Activated T-cell treated with anti-CD3 and anti-CD28 coated beads for 1 hour (primary cell): ENCODE measurements at regions not wholly inside any gene's neighbourhood (a gene's known extent, or its start where the extent isn't known, plus 50 kb on each side); places are given as distances from the start of the nearest gene placed in this dataset.

ENCODE experiments used
- DNase-seq: peaks from one replicate; pipeline ENCODE4 v3.0.0-alpha.2; 2020; ENCODE audit warnings: low read depth

DNA sequence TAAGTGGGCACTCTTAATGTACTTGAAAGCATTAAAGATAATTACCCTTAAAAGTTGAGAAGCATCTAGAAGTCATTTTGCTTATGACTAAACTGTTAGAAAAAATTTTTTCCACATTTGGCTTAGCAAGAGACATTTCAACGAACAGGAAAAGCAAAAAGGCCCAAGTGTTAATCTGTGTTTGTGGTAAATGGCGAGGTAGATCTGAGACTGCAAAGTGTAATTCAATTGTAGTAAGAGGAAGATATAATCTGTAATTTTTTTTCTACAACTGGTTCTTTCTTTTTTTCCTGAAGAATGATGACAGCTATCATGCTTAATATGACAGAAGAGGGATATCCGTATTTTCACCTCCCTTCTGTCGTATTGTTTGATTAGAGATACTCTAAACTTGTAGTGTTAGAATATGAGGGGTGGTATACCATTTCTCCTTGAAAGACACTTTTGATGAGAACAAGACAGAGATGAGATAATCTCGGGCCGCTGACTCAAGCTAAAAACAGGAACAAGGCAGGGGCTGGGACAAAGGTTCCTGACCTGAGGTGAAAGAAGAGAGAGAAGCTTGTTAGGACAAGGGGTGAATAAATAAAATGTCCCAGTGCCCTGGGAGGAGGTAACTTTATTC, 459.3 kb upstream of the ZNF608 start:
- no peak for DNase-seq

DNA sequence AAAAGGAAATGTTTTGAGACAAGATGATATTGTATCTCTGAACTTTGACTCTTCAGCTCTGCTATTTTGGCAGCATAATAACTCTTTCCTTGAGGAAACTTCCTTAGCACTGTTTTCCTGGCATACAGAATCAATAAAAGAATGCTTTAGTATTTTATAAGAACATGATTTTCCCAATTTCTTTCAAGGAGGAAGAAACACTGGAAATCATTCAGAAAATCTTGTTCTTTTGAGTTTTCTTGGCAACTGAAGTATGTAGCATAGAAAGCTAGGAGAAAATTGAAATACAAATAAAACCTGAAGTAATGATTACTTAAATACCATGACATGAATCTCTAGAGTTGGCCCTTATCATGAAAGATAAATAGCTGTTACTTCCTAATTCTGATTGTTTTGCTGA, 461.4 kb upstream of the ZNF608 start:
- no peak for DNase-seq

DNA sequence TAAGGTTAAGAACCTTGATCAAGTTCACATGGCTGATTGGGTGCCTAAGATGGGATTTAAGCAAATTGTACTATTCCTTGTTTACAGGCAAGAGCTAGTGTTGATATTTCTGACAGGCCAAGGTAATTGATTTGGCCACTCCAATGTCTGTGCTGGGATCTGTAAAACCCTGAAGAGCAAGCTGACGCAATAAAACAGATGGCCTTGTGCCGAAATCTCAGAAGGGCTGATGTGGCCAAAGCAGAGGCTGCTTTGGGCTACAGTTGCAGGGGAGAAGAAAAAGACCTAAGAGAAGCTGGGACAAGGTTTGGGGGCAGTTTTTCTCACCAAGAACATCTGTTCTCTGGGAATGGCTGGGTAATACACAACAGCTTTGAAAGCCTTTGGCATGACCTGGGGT, 463.2 kb upstream of the ZNF608 start:
- no peak for DNase-seq

DNA sequence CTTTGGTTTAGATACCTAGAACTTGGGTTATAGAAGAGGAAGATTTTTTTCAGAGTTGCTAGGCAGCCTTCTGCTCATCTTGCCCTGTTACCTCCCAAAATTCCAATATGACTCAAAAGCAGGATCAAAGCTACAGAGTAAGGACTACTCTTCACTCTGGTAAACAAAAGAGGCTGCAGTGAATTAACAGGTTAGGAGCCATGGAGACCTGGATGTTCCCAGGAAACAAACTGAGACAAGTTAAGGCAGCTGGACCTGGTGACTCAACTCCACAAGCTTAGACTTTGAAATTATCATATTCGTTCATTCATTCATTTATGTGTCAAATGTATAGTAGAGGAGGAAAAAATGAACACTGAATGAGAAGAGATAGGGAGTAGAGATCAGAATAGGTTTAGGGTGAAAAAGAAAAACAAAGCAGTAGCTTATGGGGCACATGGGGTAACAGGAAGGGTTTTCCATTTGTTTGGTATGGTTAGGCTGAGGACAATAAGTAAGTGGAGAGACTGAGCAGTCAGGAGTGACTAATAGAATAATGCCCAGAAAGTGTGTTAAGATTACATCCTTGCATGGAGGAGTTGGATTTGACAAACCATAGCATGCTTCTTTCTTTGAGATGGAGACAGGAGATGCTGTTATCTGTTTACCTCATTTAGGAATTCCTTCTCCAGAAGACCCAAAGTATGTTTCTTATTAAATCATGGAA, 464.0 kb upstream of the ZNF608 start:
- no peak for DNase-seq

DNA sequence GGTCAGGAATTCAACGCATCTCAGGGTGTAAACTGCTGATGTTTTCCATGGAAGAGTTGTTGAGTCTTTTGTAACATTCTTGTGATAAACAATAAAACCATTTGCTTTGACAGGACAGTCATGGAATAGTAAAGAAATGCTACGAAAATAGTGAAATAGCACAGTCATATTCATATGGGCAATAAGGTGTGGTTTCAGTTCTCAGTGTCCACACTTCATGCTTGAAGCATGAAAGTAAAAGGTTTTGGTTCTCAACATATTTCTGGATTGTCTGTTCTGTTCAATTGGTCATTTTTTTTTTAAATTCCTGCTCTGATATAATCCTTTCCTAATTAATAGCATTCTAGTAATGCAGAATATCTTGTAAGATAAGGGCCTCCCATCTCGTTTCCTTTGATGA, 467.6 kb upstream of the ZNF608 start:
- no peak for DNase-seq

DNA sequence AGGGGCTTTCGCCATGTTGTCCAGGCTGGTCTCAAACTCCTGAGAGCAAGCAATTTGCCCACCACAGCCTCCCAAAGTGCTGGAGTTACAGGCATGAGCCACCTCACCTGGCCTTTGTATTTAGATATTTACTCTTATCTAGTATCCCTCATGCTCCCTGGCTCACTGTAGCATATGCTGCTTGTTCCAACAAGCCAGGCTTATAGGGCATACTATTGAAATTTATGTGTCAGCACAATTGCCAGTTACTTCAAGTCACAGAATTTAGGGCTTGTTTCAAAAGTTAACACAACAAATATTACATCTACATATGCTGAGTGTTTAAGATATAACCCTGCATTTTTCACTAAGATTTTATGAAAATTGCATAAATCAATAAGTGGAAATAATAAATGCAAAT, 469.2 kb upstream of the ZNF608 start:
- DNase-seq, result no peak

DNA sequence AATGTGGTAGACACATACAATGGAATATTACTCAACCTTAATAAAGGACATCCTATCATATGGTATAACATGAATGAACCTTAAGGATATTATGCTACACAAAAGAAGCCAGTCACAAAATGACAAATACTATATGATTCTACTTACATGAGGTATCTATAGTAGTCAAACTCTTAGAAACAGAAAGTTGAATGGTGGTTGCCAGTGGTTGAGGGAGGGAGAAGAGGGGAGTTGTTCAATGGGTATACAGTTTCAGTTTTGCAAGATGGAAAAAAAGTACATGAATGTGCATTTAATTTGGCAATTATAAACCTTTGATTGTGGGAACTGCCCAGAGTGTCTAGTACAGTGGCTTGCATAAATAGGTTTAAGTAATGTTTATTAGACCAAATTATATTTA, 473.3 kb upstream of the ZNF608 start:
- DNase-seq, result no peak

DNA sequence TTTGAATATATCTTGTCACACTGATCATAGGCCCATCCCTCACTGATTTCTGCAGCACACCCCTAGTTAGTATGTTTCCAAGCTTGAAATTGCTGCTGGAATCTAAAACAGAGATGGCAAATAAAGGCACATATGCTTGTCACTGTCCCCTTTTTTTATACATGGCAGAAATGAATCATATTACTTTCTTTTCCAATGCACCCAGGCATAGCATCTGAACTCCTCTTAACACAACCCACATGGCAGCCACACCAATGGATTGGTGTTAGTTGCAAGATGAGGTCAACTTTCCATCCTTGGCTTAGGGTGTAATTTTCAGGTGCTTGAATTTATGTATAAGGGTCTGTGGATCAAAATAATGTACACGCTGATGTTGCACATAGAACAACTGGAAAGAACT, 473.8 kb upstream of the ZNF608 start:
- no peak for DNase-seq

DNA sequence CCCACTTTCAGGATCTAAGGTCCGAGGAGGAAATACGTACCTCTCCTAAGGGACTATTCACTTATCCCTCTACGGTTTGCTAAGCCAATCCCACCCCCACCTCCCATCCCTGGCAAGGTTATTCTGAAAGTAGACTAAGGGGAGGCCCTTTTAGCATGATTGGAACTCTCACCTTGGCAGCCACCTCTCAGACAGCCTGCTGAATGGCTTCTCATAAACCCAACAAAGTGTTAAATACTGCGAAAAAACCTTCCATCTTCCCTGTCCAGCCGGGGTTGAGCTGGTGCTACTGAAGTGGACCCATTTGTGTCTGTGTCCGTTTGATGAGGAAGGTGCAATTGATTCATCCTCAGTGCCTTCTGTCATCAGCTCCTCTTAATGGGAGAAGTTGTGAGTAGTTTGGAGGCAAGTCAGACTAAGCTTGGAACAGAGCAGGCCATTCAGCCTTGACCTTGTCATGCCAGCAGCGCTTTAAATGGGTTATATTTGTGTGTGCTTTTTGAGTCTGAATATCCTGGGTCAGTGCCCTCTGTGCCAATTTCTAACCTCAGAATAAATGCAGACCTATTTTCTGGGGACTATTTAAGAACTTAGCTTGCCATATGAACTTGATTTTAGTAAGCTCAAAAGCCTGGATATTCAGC, 476.3 kb upstream of the ZNF608 start:
- DNase-seq, result no peak

DNA sequence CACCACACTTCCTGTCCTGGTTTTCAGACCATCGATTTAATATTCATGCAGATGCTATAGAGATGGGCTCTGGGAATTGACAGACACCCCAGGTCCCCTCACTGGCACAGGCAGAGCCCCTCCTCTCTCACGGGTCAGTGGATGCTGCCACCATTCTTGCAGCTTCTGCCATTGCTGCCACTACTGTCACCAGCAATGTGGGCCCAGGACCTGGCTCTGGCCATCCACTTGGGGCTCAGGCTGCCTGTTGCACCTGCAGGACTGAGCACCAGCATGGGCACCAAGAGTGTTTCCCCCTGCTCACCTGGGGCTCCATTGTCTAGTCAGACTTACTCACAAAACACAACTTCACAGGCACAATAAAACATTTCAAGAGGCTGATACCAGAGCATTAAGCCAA, 479.0 kb upstream of the ZNF608 start:
- DNase-seq, result no peak

DNA sequence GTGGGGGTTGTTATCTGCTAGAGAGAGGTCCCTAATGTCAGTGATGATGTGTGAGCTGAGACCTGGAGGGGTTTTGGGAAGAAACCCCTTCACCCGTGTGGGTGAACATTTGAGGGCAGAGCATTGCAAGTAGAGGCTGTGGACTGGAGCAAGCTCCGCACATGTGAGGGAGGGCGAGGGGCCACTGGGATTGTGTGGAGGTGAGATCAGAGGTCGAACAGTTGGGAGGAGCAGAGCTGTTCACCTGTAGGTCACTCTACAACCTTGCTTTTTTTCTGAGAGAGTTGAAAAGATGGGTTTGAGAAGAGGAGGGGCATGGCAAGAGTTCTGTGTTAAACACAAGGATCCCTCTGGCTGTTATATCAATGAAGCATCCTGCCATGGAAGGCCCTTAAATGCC, 480.4 kb upstream of the ZNF608 start:
- DNase-seq, result no peak

DNA sequence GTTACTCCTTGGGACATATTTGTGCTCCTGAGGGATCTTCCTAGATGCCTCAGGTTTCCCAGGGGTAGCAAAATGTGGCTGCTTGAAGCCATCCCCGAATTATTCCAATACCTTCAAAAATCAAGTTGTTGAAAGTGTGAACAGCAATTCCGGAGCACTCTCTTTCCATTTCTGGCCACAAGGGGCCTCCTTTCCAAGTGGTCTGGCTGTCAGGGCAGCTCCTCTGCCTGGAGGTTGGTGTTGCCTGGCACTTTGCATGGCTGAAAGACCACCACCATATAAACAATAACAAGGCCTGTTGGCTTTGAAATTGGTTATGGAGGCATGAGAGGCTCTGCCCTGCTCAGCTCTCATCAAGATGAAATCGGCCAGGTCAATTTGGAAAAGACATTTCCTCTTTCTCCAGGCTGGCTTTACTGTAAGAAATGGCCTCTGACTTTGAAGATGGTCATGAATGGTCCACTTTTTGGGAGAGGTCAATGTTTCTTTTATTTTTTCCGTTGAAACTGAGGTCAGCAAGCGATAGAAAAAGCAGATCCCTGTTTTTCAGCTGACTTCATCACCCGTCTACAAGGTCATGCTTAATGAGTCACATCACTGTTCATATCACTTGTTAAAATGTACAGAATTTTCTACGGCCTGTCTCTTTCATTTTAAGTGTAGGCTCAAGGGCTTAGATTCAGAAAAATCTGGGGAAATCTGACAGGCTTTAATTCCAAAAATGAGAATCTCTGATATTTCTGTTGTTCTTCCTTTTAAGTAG, 481.1 kb upstream of the ZNF608 start:
- DNase-seq, result no peak

DNA sequence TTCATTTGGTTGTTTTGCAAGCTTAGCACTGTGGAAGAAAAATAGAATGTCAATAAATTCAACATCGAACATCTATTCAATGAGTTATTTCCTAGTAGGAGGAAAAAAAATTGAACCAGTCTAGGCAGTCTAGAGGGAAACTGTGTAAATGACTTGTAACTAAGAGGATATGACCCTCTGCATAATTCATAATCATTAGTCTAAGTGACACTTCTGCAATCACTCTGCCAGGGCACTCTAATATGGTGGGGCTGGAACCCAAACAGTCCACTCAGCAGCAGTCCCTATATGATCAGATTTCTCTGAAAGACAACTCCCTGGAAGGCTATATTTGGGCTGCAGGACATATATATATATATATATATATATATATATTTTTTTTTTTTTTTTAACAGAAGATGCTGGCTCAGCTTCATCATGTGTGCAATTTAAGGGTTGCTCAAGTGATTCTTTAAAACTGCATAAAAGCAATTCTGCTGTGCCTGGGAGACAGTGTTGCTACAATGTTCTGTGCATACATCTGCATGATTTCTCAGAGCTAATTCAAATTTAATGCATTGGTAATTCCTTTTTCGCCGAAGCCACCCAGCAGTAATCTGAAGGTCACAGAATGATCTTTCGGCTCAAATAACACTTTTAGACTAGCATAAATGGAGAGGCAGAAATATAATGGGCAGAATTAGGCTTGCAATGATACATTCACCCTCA, 482.1 kb upstream of the ZNF608 start:
- no peak for DNase-seq

DNA sequence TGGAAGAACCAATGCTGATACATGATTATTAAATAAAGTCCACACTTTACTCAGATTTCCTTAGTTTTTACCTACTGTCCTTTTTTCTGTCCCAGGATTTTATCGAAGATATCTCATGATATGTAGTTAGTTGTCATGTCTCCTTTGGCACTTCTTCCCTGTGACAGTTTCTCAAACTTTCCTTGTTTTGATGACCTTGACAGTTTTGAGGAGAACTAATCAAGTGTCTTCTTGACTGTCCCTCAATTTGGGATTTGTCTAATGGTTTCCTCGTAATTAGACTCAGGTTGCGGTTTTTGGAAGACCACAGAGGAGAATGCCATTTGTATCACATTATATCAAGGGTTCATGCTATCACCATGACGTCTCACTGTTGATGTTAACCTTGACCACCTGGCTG, 483.1 kb upstream of the ZNF608 start:
- no peak for DNase-seq

DNA sequence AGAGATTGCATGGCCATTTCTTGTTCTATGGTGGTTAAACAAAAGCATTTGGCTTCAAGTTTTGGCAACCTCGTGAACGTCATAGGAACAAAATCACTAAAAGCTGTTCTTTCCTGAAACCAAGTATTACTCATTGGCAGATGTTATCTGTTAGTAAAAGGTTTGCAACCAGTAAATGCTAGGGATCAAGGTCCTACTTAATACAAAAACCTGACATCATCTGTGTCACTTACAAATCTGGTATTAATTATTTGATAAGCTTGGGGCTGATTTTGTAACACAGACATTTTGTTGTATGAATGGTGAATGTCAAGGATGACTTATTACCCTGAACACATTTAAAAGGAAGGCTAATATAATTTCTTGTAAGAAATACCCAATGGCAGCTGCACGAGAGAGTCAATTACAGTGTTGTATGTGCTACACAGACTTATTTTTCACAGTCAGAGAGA, 486.4 kb upstream of the ZNF608 start:
- no peak for DNase-seq

DNA sequence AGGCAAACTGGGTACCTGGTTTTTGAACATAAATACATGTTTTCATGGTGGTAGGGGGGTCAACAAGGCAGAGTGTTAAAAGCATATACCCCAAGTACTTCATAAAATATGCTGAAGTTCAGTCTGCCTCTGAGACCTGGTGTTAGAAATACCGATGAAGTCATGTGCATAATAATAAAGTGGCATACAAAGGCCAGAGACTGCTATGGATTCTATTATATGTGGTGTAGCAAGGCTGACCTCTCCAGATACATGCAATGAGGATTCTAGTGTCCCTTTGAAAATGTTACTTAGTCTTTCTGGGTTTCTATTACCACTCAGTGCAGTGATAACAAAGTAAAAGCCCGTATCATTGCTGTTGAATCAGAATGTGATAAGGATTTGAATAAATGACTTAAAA, 487.5 kb upstream of the ZNF608 start:
- no peak for DNase-seq

DNA sequence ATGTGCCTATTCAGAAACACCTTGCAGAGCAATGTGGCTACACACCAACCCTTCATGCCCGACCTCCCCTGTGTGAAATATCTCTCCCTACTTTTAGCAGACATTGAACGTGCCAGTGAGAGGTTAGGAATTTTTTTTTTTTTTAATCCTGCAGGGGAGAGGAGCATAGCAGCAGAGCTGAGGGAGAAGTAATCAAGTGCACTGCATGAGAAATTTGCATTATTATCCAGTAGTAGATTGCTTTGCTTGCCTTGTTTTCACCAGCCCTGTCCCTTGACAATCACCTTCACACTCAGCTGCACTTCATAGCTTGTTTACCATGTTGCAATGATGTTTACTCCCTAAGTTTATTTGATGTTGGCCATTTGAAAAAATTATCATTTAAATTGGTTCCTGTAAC, 489.6 kb upstream of the ZNF608 start:
- DNase-seq, result no peak

DNA sequence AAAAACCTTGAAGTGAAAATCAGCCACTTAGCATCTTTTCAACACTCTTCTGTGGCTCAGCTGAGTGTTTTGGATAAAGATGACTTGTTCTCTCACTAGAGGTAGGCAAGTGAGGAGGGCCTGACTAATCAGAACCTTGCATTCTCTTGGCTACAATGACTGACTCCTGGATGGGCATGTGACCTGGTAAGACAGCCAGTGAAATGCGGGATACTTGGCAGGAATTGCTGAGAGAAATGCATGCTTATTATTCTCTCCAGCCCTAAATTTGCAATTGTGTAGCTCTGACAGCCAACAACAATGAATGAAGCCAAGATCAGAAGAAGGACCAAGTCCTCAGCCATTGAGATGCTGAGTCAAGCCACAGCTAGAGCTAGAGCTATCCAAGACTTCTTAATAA, 490.5 kb upstream of the ZNF608 start:
- DNase-seq, result no peak

DNA sequence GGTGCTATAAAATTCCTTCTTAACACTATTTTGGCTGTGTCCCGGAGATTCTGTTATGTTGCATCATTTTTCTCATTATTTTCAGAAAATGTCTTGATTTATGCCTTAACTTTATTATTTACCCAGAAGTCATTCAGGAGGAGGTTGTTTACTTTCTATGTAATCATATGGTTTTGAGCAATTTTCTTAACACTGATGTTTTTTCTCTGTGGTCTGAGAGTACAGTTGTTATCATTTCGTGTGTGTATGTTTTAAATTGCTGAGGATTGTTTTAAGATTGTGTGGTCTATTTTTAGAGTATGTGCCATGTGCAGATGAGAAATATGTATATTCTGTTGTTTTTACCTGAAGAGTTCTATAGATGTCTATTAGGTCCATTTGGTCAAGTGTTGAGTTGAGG, 498.1 kb upstream of the ZNF608 start:
- no peak for DNase-seq

DNA sequence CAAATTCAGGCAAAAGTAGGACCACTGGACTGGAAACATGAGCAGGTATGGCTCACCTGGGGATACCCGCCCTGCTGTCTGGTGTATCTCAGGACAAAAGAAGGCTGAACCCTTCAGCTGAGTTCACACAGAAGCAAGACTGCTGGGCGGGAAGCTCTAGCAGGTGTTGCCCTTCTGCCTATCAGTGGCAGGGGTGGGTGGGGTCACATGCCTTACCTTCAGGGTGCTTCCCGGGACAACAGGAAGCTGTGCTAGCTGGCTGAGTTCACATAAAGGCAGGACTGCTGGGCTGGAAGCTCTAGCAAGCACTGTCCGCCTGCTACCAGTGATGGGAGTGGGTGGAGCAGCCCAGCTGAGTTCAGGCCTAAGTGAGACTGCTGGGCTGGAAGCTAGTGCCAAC, 498.8 kb upstream of the ZNF608 start:
- DNase-seq, result no peak

DNA sequence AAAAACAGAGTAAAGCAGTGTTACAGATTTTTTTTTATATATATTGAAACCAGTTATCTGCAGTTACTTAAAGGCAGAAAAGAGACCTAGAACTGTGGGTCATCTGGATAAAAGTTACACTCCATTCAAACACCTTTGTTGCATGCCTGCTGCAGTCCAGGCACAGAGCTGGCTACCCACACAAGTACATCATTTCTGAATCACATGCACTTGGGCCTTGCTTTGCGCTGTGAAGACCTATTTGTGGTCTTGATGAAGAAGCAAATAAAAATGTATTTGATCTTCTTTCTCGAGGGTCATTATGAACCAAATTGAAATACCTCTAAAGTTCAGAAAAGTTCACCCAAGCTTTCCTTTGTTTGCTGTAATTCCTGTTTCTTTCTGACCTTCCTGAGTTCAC, 503.0 kb upstream of the ZNF608 start:
- no peak for DNase-seq

DNA sequence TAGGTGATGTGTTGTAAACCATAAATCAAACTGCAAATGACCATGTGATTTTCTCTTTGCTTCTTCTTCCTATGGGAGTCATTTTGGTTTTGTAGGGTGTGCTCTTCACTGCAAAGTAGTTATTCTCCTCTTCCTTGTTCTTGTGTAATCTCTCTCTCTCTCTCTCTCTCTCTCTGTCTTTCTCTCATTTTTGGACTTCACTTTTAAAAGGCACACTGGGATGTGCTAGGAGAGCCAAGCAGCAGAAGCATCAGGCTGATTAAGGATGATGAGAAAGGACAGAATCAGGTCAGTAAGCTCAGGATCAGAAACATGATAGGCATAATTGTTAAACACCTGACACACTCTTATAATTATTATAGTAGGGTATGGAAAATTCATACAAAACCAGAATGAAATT, 505.3 kb upstream of the ZNF608 start:
- no peak for DNase-seq
